ENCODE measurements at regions not wholly inside any gene's neighbourhood (a gene's known extent, or its start where the extent isn't known, plus 50 kb on each side); places are given as distances from the start of the nearest gene placed in this dataset.

- no peaks in the 10 kb centered on the region for H3K36me3 ChIP-seq
- H3K4me3 ChIP-seq, result no peak overlapping the region
- 63% methylated on average over 2 of the region's 2 CpGs for WGBS
- H3K4me1 ChIP-seq, result no peaks in the 10 kb centered on the region
- no peaks in the 10 kb centered on the region for H3K9me3 ChIP-seq
- no peak overlapping the region for H3K27ac ChIP-seq
- TF ChIP-seq POLR2A (IDR thresholded peaks at IDR 0.05) (no peak), EP300 (IDR thresholded peaks at IDR 0.05) (no peak), POLR2AphosphoS5 (IDR thresholded peaks at IDR 0.05) (no peak), CTCF (IDR thresholded peaks at IDR 0.05) (no peak)
- no peaks in the 10 kb centered on the region for H3K27me3 ChIP-seq
- DNase-seq (ENCODE audit: low spot score in 2 of 2), result no peak
Measured at GRCh38 chr2:59180621-59181020, 939.5 kb upstream of the FANCL start.

- WGBS, result 90% methylated on average over 6 of the region's 6 CpGs
- Histone ChIP-seq H3K9me3 (no peaks in the 10 kb centered on the region), H3K36me3 (no peaks in the 10 kb centered on the region), H3K27me3 (no peaks in the 10 kb centered on the region), H3K4me1 (no peaks in the 10 kb centered on the region), H3K27ac (no peak overlapping the region), H3K4me3 (no peak overlapping the region)
- no peak for DNase-seq (ENCODE audit: low spot score in 2 of 2)
- TF ChIP-seq EP300 (IDR thresholded peaks at IDR 0.05), result no peak
- no peak for TF ChIP-seq CTCF (IDR thresholded peaks at IDR 0.05)
- TF ChIP-seq POLR2AphosphoS5 (IDR thresholded peaks at IDR 0.05), result no peak
- TF ChIP-seq POLR2A (IDR thresholded peaks at IDR 0.05), result no peak
Measured at GRCh38 chr2:59180111-59180510, 939.0 kb upstream of the FANCL start.

GRCh38 chr2:59177748-59178147, 936.6 kb upstream of the FANCL start:
- no peak for TF ChIP-seq CTCF (IDR thresholded peaks at IDR 0.05)
- Histone ChIP-seq H3K9me3 (no peaks in the 10 kb centered on the region), H3K4me3 (no peak overlapping the region), H3K36me3 (no peaks in the 10 kb centered on the region), H3K27ac (no peak overlapping the region), H3K27me3 (no peaks in the 10 kb centered on the region), H3K4me1 (no peaks in the 10 kb centered on the region)
- WGBS, result 66% methylated on average over 2 of the region's 2 CpGs
- no peak for DNase-seq (ENCODE audit: low spot score in 2 of 2)

- no peak for DNase-seq (ENCODE audit: low spot score in 2 of 2)
- H3K4me1 ChIP-seq, result no peaks in the 10 kb centered on the region
- TF ChIP-seq CTCF (IDR thresholded peaks at IDR 0.05) (no peak), EP300 (IDR thresholded peaks at IDR 0.05) (no peak), POLR2AphosphoS5 (IDR thresholded peaks at IDR 0.05) (no peak), POLR2A (IDR thresholded peaks at IDR 0.05) (no peak)
- no peak overlapping the region for H3K4me3 ChIP-seq
- no peak overlapping the region for H3K27ac ChIP-seq
- no peaks in the 10 kb centered on the region for H3K27me3 ChIP-seq
- no peaks in the 10 kb centered on the region for H3K36me3 ChIP-seq
- H3K9me3 ChIP-seq, result no peaks in the 10 kb centered on the region
Measured at GRCh38 chr2:59176737-59177136, 935.6 kb upstream of the FANCL start.

GRCh38 chr2:59174536-59175243, 933.6 kb upstream of the FANCL start:
- no peaks in the 10 kb centered on the region for H3K9me3 ChIP-seq
- H3K4me3 ChIP-seq, result no peak overlapping the region
- no peaks in the 10 kb centered on the region for H3K27me3 ChIP-seq
- H3K4me1 ChIP-seq, result no peaks in the 10 kb centered on the region
- WGBS, result 90% methylated on average over 13 of the region's 13 CpGs
- H3K27ac ChIP-seq, result no peak overlapping the region
- DNase-seq (ENCODE audit: low spot score in 2 of 2), result no peak
- no peak for TF ChIP-seq POLR2A (IDR thresholded peaks at IDR 0.05)
- TF ChIP-seq CTCF (IDR thresholded peaks at IDR 0.05), result no peak
- no peak for TF ChIP-seq POLR2AphosphoS5 (IDR thresholded peaks at IDR 0.05)
- no peak for TF ChIP-seq EP300 (IDR thresholded peaks at IDR 0.05)
- H3K36me3 ChIP-seq, result no peaks in the 10 kb centered on the region
